MCF 10A (cell line): ENCODE measurements at regions not wholly inside any gene's neighbourhood (a gene's known extent, or its start where the extent isn't known, plus 50 kb on each side); places are given as distances from the start of the nearest gene placed in this dataset.

ENCODE experiments used
- BruUV-seq: library from RNA; stranded (reverse); fragments of 400-500 nt; replicated peaks from 2 replicates; lab custom pipeline; 2021; lab: Mats Ljungman, UMichigan
- CTCF ChIA-PET: fragments of 300-600 bp; sonication (Branson Sonifier 250); formaldehyde crosslinking; extraction: SDS; loops from one replicate; lab custom pipeline; 2021; ENCODE audit warnings: antibody characterized with exemption, inconsistent platforms; lab: Yijun Ruan, JAX
- POLR2A ChIA-PET: fragments of 300-600, 350-650 bp; sonication (Branson Sonifier 250); formaldehyde crosslinking; extraction: SDS; loops from one replicate; lab custom pipeline; 2020; ENCODE audit warnings: antibody characterized with exemption, inconsistent platforms; lab: Yijun Ruan, JAX
- DNase-seq: peaks from one replicate; pipeline ENCODE4 v3.0.0-alpha.2; 2018; ENCODE audit not compliant: unreplicated experiment
- H3K27ac Mint-ChIP-seq: one replicate; pipeline ENCODE4 v1.8.0; 2022; ENCODE audit warnings: mild to moderate bottlenecking, low read depth, mixed read lengths; ENCODE audit not compliant: unreplicated experiment
- H3K27me3 Mint-ChIP-seq: one replicate; pipeline ENCODE4 v1.8.0; 2022; ENCODE audit warnings: mixed read lengths; ENCODE audit not compliant: insufficient read depth, unreplicated experiment
- H3K36me3 Mint-ChIP-seq: one replicate; pipeline ENCODE4 v1.8.0; 2022; ENCODE audit warnings: mild to moderate bottlenecking, moderate library complexity, mixed read lengths; ENCODE audit not compliant: insufficient read depth, unreplicated experiment
- H3K4me1 Mint-ChIP-seq: one replicate; pipeline ENCODE4 v1.8.0; 2022; ENCODE audit warnings: mixed read lengths; ENCODE audit not compliant: insufficient read depth, unreplicated experiment
- H3K4me3 Mint-ChIP-seq: one replicate; pipeline ENCODE4 v1.8.0; 2022; ENCODE audit warnings: mild to moderate bottlenecking, moderate library complexity, mixed read lengths; ENCODE audit not compliant: unreplicated experiment
- H3K9me3 Mint-ChIP-seq: one replicate; pipeline ENCODE4 v1.8.0; 2022; ENCODE audit warnings: mixed read lengths; ENCODE audit not compliant: unreplicated experiment
- intact Hi-C: fragments of 100-400 bp; cut with micrococcal nuclease; formaldehyde crosslinking; loops from 2 replicates; pipeline ENCODE4 v1.14.1; 2022
- TF ChIP-seq, protein P1 (sequence below): fragments of 200-600 bp; IDR thresholded peaks from one replicate; pipeline ENCODE4 v1.8.0; 2022; ENCODE audit warnings: antibody characterized with exemption, mild to moderate bottlenecking; ENCODE audit not compliant: unreplicated experiment

DNA sequence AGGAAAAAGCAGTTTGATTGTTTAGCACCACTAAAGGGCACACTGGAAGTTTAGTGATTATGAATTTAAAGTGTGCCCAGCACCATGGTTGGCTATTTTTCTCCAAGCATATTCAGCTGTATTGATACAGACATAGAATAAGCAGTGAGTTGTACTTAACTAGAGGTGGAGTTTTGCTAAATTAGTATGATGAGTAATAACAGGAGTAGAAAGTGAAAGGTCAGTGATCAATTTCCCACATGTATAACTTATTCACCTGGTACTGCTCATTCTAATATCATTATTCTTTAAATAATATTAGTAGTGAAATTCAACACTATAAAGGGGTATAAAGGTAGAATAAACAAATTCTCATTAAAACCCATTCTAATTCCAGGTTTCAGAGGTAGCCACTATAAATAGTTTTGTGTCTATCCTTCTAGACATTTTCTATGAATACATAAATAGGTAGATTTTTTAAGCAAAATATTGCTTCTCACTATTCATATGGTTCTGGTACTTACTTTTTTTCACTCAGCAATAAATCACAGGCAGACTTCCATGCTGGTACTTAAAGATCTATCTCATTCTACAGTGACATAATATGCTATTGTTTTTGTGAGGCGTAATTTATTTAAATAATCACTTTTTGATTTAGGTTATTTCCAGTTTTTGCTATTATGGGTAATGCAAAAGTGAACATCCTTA lies 732.9 kb downstream of the VGLL3 start:
- no TSS peak for BruUV-seq
- CTCF ChIA-PET = interaction anchor here (0.6 kb wide), 1 partner anchor 105 kb away, joined by 6 read pairs; no protein-coding TSS in a partner anchor
- TF ChIP-seq, protein P1, sequence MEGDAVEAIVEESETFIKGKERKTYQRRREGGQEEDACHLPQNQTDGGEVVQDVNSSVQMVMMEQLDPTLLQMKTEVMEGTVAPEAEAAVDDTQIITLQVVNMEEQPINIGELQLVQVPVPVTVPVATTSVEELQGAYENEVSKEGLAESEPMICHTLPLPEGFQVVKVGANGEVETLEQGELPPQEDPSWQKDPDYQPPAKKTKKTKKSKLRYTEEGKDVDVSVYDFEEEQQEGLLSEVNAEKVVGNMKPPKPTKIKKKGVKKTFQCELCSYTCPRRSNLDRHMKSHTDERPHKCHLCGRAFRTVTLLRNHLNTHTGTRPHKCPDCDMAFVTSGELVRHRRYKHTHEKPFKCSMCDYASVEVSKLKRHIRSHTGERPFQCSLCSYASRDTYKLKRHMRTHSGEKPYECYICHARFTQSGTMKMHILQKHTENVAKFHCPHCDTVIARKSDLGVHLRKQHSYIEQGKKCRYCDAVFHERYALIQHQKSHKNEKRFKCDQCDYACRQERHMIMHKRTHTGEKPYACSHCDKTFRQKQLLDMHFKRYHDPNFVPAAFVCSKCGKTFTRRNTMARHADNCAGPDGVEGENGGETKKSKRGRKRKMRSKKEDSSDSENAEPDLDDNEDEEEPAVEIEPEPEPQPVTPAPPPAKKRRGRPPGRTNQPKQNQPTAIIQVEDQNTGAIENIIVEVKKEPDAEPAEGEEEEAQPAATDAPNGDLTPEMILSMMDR = no peak
- POLR2A ChIA-PET = no interaction called here
- H3K4me1 Mint-ChIP-seq = no peaks in the 10 kb centered on the region
- no peaks in the 10 kb centered on the region for H3K36me3 Mint-ChIP-seq
- H3K9me3 Mint-ChIP-seq = no peaks in the 10 kb centered on the region
- DNase-seq = no peak
- H3K27ac Mint-ChIP-seq = no peak overlapping the region
- intact Hi-C loops = no loop called here
- peaks cover 41% of the 10 kb centered on the region for H3K27me3 Mint-ChIP-seq
- H3K4me3 Mint-ChIP-seq = no peak overlapping the region

DNA sequence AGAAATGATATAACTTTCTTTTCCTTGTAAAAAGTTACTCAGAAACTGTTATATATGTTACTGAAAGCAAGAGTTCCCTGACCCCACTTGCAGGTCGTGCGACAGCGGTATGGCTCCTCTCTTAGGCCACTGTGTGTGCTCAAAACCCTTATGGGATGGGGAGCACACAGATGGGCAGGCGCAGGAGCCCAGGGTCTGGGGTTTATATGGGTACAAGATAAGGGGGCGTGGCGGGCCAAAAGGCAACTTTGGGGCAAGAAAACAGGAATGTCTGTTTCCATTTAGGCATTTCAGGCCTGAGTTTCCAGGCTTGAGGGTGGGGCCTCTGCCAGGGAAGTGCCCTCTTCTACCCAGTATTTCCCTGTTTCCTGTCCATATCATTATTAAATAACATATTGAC lies 736.5 kb downstream of the VGLL3 start:
- Mint-ChIP-seq H3K4me1 (no peaks in the 10 kb centered on the region), H3K27ac (no peak overlapping the region), H3K9me3 (no peaks in the 10 kb centered on the region), H3K36me3 (no peaks in the 10 kb centered on the region), H3K27me3 (peaks cover 41% of the 10 kb centered on the region), H3K4me3 (no peak overlapping the region)
- TF ChIP-seq, protein P1 = no peak
- ChIA-PET POLR2A (no interaction called here), CTCF (no interaction called here)
- no TSS peak for BruUV-seq
- DNase-seq = no peak
- intact Hi-C loops = no loop called here

DNA sequence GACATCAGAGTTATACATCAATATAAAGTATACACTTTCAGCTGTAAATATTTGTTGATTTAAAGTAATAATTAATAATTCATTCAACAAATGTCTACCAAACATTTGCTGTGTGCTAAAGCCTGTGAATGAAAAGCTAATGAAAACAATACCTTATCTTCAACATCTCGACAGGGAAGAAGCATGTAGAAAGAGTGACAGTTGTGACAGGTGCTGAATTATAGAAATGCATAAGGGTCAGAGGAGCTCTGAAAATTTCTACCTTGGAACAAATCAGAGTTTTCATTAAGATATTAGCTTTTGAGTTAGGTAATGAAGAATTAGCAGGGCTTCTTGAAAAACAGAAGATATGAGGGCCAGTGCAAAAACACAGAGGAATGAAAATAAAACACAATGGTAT lies 739.2 kb downstream of the VGLL3 start:
- no TSS peak for BruUV-seq
- CTCF ChIA-PET = no interaction called here
- intact Hi-C loops = no loop called here
- H3K36me3 Mint-ChIP-seq = no peaks in the 10 kb centered on the region
- H3K27me3 Mint-ChIP-seq = peaks cover 34% of the 10 kb centered on the region
- TF ChIP-seq, protein P1 = no peak
- no peaks in the 10 kb centered on the region for H3K4me1 Mint-ChIP-seq
- no peak for DNase-seq
- no peaks in the 10 kb centered on the region for H3K9me3 Mint-ChIP-seq
- H3K27ac Mint-ChIP-seq = no peak overlapping the region
- H3K4me3 Mint-ChIP-seq = no peak overlapping the region
- POLR2A ChIA-PET = no interaction called here

DNA sequence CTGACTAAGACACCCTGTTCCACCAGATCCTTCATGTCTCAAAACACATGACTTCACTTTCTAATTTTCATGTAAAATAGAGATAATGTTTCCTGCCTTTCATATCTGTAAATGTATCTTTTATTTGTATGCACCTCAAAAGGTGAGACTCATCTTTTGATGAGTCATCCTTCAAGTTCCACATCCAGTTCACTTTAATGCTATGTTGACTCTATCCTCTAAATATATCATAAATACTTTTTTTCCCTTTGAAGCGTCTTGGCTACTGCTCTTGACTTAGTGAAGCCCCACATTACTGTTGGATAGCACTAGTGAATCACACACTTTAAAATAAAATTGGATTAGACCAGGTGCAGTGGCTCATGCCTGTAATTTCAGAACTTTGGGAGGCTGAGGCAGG lies 741.1 kb downstream of the VGLL3 start:
- BruUV-seq = no TSS peak
- ChIA-PET POLR2A (no interaction called here), CTCF (interaction anchor here (1.2 kb wide), 1 partner anchor 12 kb away, joined by 3 read pairs; no protein-coding TSS in a partner anchor)
- TF ChIP-seq, protein P1 = no peak
- no peaks in the 10 kb centered on the region for H3K36me3 Mint-ChIP-seq
- H3K27ac Mint-ChIP-seq = no peak overlapping the region
- H3K27me3 Mint-ChIP-seq = peaks cover 23% of the 10 kb centered on the region
- no peaks in the 10 kb centered on the region for H3K9me3 Mint-ChIP-seq
- DNase-seq = no peak
- intact Hi-C loops = loop anchor here (5.0 kb wide), 1 partner anchor 68 kb away; no protein-coding TSS in a partner anchor
- no peak overlapping the region for H3K4me3 Mint-ChIP-seq
- no peaks in the 10 kb centered on the region for H3K4me1 Mint-ChIP-seq
